Activated CD4-positive, CD25-positive, alpha-beta regulatory T cell (primary cell): ENCODE measurements at regions not wholly inside any gene's neighbourhood (a gene's known extent, or its start where the extent isn't known, plus 50 kb on each side); places are given as distances from the start of the nearest gene placed in this dataset.
"Not testable (repeated sequence)": the region's sequence is repeated elsewhere in the genome, so short reads cannot be mapped to it uniquely, and the experiment has no call there.

Experiments
- DNase-seq, 4 experiments: peaks; one replicate each; lab custom pipeline; 2025; lab: John Stamatoyannopoulos, UW

- DNase-seq: no peak
Measured at GRCh38 chr11:127965939-127966668, 621.3 kb downstream of the ETS1 start.

GRCh38 chr11:127962416-127962815, 624.9 kb downstream of the ETS1 start:
- no peak for DNase-seq

GRCh38 chr11:127950162-127950561, 637.2 kb downstream of the ETS1 start:
- DNase-seq: no peak

- DNase-seq: no peak
Measured at GRCh38 chr11:127943763-127944162, 643.6 kb downstream of the ETS1 start.

DNA sequence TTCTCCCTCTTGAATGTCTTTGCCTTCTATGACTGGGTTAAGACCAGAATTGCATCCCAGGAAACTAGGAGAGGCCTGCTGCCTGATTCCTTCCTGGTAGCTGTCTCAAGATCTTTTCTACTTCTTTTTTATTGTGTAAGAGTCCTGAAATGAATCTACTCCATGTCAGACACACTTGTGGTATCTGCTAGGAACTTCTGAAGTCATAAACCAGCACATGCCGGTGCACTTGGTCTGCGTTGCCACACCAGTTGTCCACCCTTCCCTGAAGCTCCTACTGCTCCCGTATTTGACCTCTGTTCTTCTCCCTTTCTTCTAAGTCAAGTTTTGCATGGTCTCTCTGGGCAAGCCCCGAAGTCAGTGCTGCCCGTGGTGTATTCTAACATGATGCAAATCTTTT, 644.2 kb downstream of the ETS1 start:
- no peak for DNase-seq

- not testable (repeated sequence) for DNase-seq
Measured at GRCh38 chr11:127941554-127941953, 645.8 kb downstream of the ETS1 start.

DNA sequence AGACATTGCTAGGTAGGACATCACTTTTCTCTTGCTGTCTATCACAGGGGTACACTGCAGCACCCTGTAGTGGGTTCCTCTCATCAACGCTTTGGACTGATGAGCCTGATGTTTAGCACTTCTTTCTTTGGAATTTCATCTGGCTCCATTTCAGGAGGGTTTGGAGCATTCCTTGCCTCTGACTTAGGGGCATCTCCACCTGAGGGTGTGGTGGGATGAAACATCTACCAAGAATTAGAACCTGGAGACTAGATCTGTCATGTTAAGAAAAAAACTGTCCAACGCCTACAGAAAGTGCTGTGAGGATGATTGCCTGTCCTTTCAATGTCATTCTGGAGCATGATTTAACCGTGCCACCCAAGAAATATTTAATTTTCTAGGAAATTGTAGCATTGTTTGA, 648.4 kb downstream of the ETS1 start:
- no peak for DNase-seq

GRCh38 chr11:127935081-127935480, 652.3 kb downstream of the ETS1 start:
- no peak for DNase-seq

DNA sequence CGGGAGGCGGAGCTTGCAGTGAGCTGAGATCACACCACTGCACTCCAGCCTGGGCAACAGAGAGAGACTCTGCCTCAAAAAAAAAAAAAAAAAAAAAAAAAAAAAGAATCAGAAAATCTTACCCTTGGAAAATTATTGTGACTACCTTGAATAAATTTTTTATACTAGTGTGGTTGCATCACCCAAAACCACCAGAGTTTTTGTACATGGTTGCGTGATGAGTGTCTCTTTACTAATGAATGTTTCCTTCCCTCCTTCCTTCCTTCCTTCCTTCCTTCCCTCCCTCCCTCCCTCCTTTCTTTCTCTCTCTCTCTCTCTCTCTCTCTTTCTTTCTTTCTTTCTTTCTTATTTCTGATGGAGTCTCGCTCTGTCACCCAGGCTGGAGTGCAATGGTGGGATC, 653.4 kb downstream of the ETS1 start:
- not testable (repeated sequence) for DNase-seq

DNA sequence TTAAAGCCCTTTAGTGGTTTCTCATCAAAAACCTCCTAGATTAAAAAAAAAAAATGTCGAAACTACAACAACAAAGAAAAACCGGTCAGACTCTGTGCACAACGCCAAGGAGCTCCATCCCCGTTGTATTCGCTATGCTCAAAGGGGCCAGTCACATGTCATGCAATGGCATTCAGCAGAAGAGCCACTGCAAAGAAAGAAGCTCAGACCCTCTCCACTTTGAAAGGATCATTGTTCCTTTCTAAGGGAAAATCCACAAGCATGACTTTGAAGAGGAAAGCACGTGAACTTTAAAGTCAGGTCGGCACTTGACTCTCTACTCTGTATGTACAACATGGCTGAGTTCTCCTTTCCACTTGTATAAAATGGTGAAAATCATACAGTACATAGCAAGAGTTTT, 655.6 kb downstream of the ETS1 start:
- DNase-seq: no peak

- DNase-seq: no peak
Measured at GRCh38 chr11:127926721-127927120, 660.6 kb downstream of the ETS1 start.

DNA sequence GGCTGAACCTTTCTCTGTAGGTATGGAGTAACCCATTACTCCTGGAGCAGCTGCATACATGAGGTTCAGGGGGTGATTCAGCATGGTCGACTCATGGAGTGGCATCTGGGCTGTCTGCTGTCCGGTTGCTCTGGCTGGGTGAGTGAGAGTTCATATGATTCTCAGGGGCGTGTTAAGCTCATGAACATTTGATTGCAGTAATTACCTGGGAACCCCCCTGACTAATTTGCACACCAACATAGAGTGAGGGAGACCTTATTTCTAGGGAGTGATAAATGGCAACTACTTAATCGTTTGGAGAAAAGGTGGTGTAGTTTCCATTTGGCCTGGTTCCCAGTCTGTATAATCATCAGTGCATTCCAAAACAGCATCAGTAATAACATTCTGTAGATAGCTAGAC, 661.9 kb downstream of the ETS1 start:
- DNase-seq: no peak

GRCh38 chr11:127919206-127920000, 668.0 kb downstream of the ETS1 start:
- DNase-seq: no peak

- no peak for DNase-seq
Measured at GRCh38 chr11:127902382-127902781, 685.0 kb downstream of the ETS1 start.

DNA sequence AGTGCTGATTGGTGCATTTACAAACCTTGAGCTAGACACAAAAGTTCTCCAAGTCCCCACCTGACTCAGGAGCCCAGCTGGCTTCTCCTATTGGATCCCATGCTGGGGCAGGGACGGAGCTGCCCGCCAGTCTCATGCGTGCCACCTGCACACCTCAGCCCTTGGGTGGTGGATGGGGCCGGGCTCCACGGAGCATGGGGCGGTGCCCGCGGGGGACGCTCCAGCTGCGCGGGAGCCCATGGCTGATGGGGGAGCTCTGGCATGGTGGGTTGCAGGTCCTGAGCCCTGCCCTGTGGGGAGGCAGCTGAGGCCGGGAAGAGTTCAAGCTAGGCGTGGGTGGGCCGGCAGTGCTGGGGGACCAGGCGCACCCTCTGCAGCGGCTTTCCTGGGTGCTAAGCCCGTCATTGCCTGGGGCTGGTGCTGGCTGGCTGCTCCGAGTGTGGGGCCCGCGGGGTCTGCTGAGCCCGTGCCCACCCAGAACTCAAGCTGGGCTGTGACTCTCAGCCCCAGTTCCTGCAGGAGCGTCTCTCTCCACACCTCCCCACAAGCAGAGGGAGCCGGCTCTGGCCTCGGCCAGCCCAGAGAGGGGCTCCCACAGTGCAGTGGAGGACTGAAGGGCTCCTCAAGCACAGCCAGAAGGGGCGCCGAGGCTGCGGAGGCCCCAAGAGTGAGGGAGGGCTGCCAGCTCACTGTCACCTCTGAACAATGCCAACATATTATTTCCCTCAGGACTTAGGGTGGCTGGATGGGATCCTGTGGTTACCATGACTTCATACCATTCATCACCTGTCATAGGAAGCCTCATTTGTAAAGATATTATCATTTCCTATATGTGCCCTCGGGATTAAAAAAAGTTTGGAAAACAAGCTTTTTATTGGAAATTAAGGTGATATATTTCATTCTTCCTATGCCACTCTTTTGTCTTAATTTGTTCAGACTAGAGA, 688.7 kb downstream of the ETS1 start:
- DNase-seq: no peak

- no peak for DNase-seq
Measured at GRCh38 chr11:127895776-127896175, 691.6 kb downstream of the ETS1 start.

DNA sequence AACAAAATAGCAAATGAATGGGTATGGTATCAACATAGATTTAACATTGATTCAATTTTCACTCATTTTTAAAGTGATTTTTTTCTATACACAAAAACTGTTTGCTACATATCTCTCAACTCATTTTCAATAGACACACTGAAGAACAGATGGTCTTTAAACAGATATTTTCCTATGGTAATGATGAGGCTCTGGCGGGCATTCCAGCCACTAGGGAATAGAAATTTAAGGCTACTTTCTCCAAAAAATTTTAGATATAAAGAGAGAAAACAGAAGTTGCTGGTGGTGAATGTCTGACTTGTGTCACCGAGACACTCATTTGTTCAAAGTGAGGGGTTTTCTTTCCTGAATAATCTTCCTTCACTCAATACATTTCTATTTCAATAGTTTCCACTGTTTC, 693.0 kb downstream of the ETS1 start:
- DNase-seq: no peak

GRCh38 chr11:127890030-127890615, 697.2 kb downstream of the ETS1 start:
- DNase-seq: no peak

DNA sequence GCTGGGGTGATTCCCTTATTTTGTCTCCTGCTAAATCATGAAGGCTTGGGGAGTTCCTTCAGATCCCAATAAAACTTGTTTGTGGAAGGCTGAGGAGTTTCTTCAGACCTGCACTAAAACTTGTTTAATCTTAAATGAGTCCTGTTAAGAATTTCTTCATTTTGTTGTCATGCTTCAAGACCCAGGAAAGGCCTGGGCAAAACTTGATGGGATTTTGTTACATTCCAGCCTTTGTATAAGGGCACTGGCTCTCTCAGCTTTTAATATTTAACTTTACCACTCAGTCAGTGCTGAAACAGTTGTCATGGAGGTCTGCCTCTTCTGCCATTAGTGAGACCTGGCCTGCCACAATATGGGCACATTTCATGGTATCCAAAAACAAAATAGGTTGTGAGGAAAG, 699.0 kb downstream of the ETS1 start:
- no peak for DNase-seq

DNA sequence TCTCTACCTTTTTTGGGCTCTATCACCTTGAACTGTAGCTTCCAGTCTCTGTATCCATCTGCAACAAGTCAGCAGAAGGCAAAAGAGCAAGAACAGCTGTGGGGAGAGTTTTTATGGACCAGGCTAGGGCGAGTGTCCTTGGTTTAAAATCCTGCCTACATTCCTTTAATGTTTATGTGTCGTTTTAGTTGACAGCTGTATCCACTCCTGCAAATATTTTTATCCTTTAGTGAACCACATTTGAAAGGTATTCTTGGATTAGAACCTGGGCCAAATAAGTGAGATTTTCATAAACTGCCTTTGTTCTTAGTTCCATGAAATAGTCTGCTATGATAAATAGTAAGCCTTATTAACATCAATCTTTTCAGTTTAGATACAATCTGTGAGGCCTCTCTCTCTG, 712.2 kb downstream of the ETS1 start:
- no peak for DNase-seq

DNA sequence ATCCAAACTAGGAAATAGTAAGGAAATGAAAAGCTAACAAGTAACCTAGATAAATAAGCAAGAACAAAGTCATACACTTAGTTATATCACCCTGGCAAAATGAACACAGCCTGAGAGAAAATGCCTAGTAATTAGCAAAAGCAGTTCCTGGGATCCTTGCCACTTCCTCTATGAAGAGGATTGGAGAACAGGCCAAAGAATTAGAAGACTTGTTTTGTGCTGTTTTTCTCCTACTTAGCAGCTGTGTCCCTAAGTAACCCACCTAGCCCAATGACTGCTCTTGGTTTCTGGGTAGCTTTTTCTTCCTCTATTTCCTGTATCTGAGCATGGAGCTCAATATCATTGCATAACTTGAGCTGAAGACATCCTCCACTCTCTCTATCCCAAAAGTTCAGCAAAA, 713.9 kb downstream of the ETS1 start:
- no peak for DNase-seq

GRCh38 chr11:127866109-127866508, 721.2 kb downstream of the ETS1 start:
- no peak for DNase-seq
